ENCODE measurements at regions not wholly inside any gene's neighbourhood (a gene's known extent, or its start where the extent isn't known, plus 50 kb on each side); places are given as distances from the start of the nearest gene placed in this dataset.

GRCh38 chr2:150627526-150627925 lies 140.1 kb upstream of the RND3 start:
- TF ChIP-seq POLR2AphosphoS5 (IDR thresholded peaks at IDR 0.05): no peak
- TF ChIP-seq, protein P1, sequence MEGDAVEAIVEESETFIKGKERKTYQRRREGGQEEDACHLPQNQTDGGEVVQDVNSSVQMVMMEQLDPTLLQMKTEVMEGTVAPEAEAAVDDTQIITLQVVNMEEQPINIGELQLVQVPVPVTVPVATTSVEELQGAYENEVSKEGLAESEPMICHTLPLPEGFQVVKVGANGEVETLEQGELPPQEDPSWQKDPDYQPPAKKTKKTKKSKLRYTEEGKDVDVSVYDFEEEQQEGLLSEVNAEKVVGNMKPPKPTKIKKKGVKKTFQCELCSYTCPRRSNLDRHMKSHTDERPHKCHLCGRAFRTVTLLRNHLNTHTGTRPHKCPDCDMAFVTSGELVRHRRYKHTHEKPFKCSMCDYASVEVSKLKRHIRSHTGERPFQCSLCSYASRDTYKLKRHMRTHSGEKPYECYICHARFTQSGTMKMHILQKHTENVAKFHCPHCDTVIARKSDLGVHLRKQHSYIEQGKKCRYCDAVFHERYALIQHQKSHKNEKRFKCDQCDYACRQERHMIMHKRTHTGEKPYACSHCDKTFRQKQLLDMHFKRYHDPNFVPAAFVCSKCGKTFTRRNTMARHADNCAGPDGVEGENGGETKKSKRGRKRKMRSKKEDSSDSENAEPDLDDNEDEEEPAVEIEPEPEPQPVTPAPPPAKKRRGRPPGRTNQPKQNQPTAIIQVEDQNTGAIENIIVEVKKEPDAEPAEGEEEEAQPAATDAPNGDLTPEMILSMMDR (IDR thresholded peaks at IDR 0.05): no peak
- TF ChIP-seq POLR2A (IDR thresholded peaks at IDR 0.05): no peak

All from prostate gland (tissue), 2 donors.